ENCODE measurements at regions not wholly inside any gene's neighbourhood (a gene's known extent, or its start where the extent isn't known, plus 50 kb on each side); places are given as distances from the start of the nearest gene placed in this dataset.

GRCh38 chrX:121238093-121238492, 190.7 kb downstream of the GLUD2 start:
- H3K36me3 Mint-ChIP-seq (ENCODE audit: low read depth): no peaks in the 10 kb centered on the region
- no peaks in the 10 kb centered on the region for H3K27me3 Mint-ChIP-seq (ENCODE audit: low read depth)
- no peaks in the 10 kb centered on the region for H3K4me1 Mint-ChIP-seq (ENCODE audit: low read depth)

GRCh38 chrX:121244511-121244910, 197.1 kb downstream of the GLUD2 start:
- Mint-ChIP-seq H3K36me3 (ENCODE audit: low read depth) (no peaks in the 10 kb centered on the region), H3K4me3 (ENCODE audit: unreplicated experiment) (no peak overlapping the region), H3K27me3 (ENCODE audit: low read depth) (no peaks in the 10 kb centered on the region), H3K4me1 (ENCODE audit: low read depth) (no peaks in the 10 kb centered on the region), H3K27ac (ENCODE audit: unreplicated experiment) (no peak overlapping the region), H3K9me3 (ENCODE audit: low read depth) (peaks cover 16% of the 10 kb centered on the region)
- no peak for TF ChIP-seq CTCF (IDR thresholded peaks at IDR 0.05)
- no peak for DNase-seq (ENCODE audit: low spot score)

More at GRCh38 chrX:121238093-121238492, 190.7 kb downstream of the GLUD2 start:
- DNase-seq (ENCODE audit: low spot score): no peak
- no peak for TF ChIP-seq CTCF (IDR thresholded peaks at IDR 0.05)
- no peak overlapping the region for H3K27ac Mint-ChIP-seq (ENCODE audit: unreplicated experiment)
- H3K4me3 Mint-ChIP-seq (ENCODE audit: unreplicated experiment): no peak overlapping the region
- H3K9me3 Mint-ChIP-seq (ENCODE audit: low read depth): peaks cover 23% of the 10 kb centered on the region

GRCh38 chrX:121245763-121246162, 198.4 kb downstream of the GLUD2 start:
- peaks cover 24% of the 10 kb centered on the region for H3K9me3 Mint-ChIP-seq (ENCODE audit: low read depth)
- no peak for DNase-seq (ENCODE audit: low spot score)
- H3K4me3 Mint-ChIP-seq (ENCODE audit: unreplicated experiment): no peak overlapping the region
- H3K36me3 Mint-ChIP-seq (ENCODE audit: low read depth): no peaks in the 10 kb centered on the region
- no peak for TF ChIP-seq CTCF (IDR thresholded peaks at IDR 0.05)
- no peak overlapping the region for H3K27ac Mint-ChIP-seq (ENCODE audit: unreplicated experiment)
- H3K27me3 Mint-ChIP-seq (ENCODE audit: low read depth): no peaks in the 10 kb centered on the region
- H3K4me1 Mint-ChIP-seq (ENCODE audit: low read depth): no peaks in the 10 kb centered on the region

GRCh38 chrX:121254336-121254735, 206.9 kb downstream of the GLUD2 start:
- Mint-ChIP-seq H3K36me3 (ENCODE audit: low read depth) (no peaks in the 10 kb centered on the region), H3K4me1 (ENCODE audit: low read depth) (no peaks in the 10 kb centered on the region), H3K27me3 (ENCODE audit: low read depth) (no peaks in the 10 kb centered on the region), H3K4me3 (ENCODE audit: unreplicated experiment) (no peak overlapping the region), H3K9me3 (ENCODE audit: low read depth) (peaks cover 31% of the 10 kb centered on the region), H3K27ac (ENCODE audit: unreplicated experiment) (no peak overlapping the region)
- no peak for DNase-seq (ENCODE audit: low spot score)
- TF ChIP-seq CTCF (IDR thresholded peaks at IDR 0.05): no peak

GRCh38 chrX:121256647-121257046, 209.2 kb downstream of the GLUD2 start:
- H3K4me3 Mint-ChIP-seq (ENCODE audit: unreplicated experiment): no peak overlapping the region
- no peak for DNase-seq (ENCODE audit: low spot score)
- TF ChIP-seq CTCF (IDR thresholded peaks at IDR 0.05): no peak
- peaks cover 15% of the 10 kb centered on the region for H3K9me3 Mint-ChIP-seq (ENCODE audit: low read depth)
- H3K27ac Mint-ChIP-seq (ENCODE audit: unreplicated experiment): no peak overlapping the region
- H3K36me3 Mint-ChIP-seq (ENCODE audit: low read depth): no peaks in the 10 kb centered on the region
- no peaks in the 10 kb centered on the region for H3K4me1 Mint-ChIP-seq (ENCODE audit: low read depth)
- H3K27me3 Mint-ChIP-seq (ENCODE audit: low read depth): no peaks in the 10 kb centered on the region
